BE2C (cell line): ENCODE measurements at regions not wholly inside any gene's neighbourhood (a gene's known extent, or its start where the extent isn't known, plus 50 kb on each side); places are given as distances from the start of the nearest gene placed in this dataset.

ENCODE experiments used
- DNase-seq: peaks from one replicate; pipeline ENCODE4 v3.0.0-alpha.2; 2020
- H3K27me3 ChIP-seq: fragments of 250-450 bp; sonication (Bioruptor Pico); 2 replicates; pipeline ENCODE4 v1.5.1; 2020; ENCODE audit warnings: mild to moderate bottlenecking
- H3K36me3 ChIP-seq: fragments of 250-450 bp; sonication (Bioruptor Pico); 2 replicates; pipeline ENCODE4 v1.5.1; 2020; ENCODE audit warnings: mild to moderate bottlenecking
- H3K4me1 ChIP-seq: fragments of 250-450 bp; sonication (Bioruptor Pico); 2 replicates; pipeline ENCODE4 v1.5.1; 2020
- H3K4me3 ChIP-seq: 2 replicates; pipeline ENCODE4 v1.5.1; 2011; ENCODE audit warnings: low read depth, low read length
- H3K9me3 ChIP-seq: fragments of 250-450 bp; sonication (Bioruptor Pico); 2 replicates; pipeline ENCODE4 v1.5.1; 2020
- TF ChIP-seq, protein P1 (sequence below): IDR thresholded peaks from 2 replicates; pipeline ENCODE4 v1.5.1; 2012; ENCODE audit warnings: mild to moderate bottlenecking, low read depth, low read length

DNA sequence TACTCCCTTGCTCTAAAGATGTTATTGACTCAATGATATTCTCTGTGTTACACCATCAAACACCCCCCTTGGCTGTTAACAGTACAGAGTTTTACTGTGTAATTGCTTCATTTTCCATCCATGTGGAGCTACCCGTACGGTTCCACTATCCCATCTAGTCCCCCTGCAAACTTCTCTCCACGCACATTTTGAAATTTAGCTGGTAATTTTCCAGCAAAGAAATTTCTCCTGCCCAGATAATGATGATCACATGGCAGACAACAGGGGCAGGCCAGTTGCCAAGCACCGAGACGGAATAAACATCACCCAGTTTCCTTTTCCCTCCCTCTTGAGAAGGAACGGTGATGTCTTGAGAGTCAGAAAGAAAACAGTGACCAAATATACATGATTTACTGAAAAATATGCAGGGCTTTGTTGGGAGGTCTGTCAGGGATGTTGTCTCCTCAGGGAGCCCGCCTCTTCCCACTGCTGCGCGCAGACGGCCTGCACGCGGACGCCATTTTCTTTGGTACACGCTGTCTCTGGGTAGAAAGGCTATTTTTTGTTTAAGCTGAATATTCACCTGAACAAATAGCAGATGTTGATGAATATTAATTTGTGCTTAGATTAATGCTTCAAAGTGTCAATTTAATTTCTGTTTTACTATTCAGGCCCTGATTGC lies 109.9 kb downstream of the OLFM4 start:
- TF ChIP-seq, protein P1, sequence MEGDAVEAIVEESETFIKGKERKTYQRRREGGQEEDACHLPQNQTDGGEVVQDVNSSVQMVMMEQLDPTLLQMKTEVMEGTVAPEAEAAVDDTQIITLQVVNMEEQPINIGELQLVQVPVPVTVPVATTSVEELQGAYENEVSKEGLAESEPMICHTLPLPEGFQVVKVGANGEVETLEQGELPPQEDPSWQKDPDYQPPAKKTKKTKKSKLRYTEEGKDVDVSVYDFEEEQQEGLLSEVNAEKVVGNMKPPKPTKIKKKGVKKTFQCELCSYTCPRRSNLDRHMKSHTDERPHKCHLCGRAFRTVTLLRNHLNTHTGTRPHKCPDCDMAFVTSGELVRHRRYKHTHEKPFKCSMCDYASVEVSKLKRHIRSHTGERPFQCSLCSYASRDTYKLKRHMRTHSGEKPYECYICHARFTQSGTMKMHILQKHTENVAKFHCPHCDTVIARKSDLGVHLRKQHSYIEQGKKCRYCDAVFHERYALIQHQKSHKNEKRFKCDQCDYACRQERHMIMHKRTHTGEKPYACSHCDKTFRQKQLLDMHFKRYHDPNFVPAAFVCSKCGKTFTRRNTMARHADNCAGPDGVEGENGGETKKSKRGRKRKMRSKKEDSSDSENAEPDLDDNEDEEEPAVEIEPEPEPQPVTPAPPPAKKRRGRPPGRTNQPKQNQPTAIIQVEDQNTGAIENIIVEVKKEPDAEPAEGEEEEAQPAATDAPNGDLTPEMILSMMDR, result no peak
- no peaks in the 10 kb centered on the region for H3K36me3 ChIP-seq
- DNase-seq, result no peak
- no peak overlapping the region for H3K4me3 ChIP-seq
- H3K9me3 ChIP-seq, result no peaks in the 10 kb centered on the region
- H3K27me3 ChIP-seq, result no peaks in the 10 kb centered on the region; the same call in 1 of the 2 replicates
- H3K4me1 ChIP-seq, result no peaks in the 10 kb centered on the region

- H3K9me3 ChIP-seq, result no peaks in the 10 kb centered on the region; the same call in 1 of the 2 replicates
- no peaks in the 10 kb centered on the region for H3K4me1 ChIP-seq
- no peaks in the 10 kb centered on the region for H3K27me3 ChIP-seq
- no peak overlapping the region for H3K4me3 ChIP-seq
- H3K36me3 ChIP-seq, result no peaks in the 10 kb centered on the region
- TF ChIP-seq, protein P1, result no peak
- DNase-seq, result no peak
Measured at GRCh38 chr13:53141336-53141735, 112.7 kb downstream of the OLFM4 start.

DNA sequence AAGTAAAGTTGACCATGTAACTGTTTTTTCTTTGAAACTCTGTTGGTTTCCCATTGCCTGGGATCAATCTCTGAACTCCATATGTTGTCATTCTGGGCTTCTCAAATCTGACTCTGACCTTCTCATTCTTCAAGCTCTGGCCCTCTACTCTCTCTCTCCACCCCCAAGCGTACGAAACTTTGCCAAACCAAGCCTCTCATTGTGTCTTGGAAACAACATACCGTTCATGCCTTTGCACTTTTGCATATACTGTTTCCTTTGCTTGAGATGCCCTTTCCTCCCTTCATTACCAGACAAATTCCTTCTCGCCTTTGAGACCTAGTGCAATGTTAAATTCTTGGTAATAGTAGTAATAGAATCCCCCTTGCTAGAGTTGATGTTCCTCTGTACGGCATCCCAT lies 113.7 kb downstream of the OLFM4 start:
- Histone ChIP-seq H3K4me3 (no peak overlapping the region), H3K27me3 (no peaks in the 10 kb centered on the region), H3K4me1 (no peaks in the 10 kb centered on the region), H3K36me3 (no peaks in the 10 kb centered on the region), H3K9me3 (no peaks in the 10 kb centered on the region; the same call in 1 of the 2 replicates)
- TF ChIP-seq, protein P1, result no peak
- no peak for DNase-seq

DNA sequence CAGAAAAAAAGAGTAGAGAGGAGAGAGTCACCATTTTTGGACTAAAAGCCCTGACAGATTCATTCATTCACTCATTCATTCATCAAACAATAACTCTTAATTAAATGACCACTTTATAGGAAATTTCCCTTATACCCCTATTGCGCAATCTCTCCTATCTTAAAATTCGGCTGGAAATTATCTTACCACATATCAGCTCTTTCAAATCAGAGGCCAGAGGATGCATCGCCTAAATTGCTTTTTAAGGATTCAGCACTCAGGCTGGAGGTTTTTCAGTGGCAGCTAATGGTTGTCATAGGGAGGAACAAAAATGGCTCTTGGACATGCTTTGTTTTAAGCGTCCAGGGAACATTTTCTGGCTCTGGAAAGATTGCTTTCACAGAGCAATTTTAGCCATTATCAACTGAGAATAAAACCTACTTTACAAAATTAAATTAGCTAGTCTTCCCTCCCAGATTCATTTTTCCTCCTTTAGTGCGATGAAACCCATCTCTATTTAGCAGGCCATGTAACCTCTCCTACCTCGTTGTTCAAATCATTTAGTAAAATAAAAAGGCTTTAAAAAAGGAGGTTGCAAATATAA lies 115.2 kb downstream of the OLFM4 start:
- H3K9me3 ChIP-seq, result no peaks in the 10 kb centered on the region; the same call in 1 of the 2 replicates
- H3K27me3 ChIP-seq, result no peaks in the 10 kb centered on the region
- no peaks in the 10 kb centered on the region for H3K4me1 ChIP-seq
- DNase-seq, result no peak
- H3K4me3 ChIP-seq, result no peak overlapping the region
- TF ChIP-seq, protein P1, result no peak
- H3K36me3 ChIP-seq, result no peaks in the 10 kb centered on the region

DNA sequence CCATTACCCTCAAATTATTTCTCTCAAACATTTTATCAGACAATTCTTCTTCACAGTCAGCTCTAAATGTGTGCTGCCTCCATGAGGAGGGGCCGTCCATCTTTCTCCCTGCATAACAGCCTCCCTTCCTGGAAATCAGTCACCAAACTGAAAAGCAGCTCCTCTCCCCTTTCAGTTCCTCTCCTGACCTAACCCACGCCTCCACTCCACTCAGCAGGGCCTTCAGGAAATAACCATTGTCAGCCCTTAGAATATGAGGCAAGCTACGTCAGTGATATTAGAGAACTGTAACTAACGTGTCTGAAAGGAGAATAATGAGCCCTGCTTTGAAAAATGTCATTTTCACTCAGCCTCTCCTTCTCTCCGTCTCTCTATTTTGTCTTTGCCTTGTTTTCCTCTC lies 116.2 kb downstream of the OLFM4 start:
- Histone ChIP-seq H3K36me3 (no peaks in the 10 kb centered on the region), H3K4me3 (no peak overlapping the region), H3K27me3 (no peaks in the 10 kb centered on the region), H3K9me3 (no peaks in the 10 kb centered on the region; the same call in 1 of the 2 replicates), H3K4me1 (no peaks in the 10 kb centered on the region)
- DNase-seq, result no peak
- TF ChIP-seq, protein P1, result no peak

DNA sequence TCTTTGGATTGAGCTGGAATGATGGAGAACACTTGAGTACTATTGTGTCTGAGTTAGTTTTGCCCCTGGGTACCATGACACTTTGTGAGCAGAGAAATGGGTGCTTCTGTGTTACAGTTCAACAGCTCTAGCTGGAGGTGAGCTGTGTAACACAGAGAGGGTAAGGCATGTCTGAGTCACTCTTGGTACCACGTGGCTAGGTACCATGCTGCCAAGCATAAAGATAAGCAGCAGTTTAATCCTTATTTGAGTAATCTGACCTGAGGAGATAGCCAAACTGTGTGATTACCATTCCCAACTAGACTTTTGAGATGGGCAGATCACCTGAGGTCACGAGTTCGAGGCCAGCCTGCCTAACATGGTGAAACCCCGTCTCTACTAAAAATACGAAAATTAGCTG lies 122.0 kb downstream of the OLFM4 start:
- Histone ChIP-seq H3K36me3 (no peaks in the 10 kb centered on the region), H3K4me3 (no peak overlapping the region), H3K27me3 (no peaks in the 10 kb centered on the region), H3K9me3 (no peaks in the 10 kb centered on the region), H3K4me1 (no peaks in the 10 kb centered on the region)
- TF ChIP-seq, protein P1, result no peak
- DNase-seq, result no peak
